CD4-positive, alpha-beta T cell treated with Interferon alpha-2 for 1 hour (primary cell): ENCODE measurements at regions not wholly inside any gene's neighbourhood (a gene's known extent, or its start where the extent isn't known, plus 50 kb on each side); places are given as distances from the start of the nearest gene placed in this dataset.
"Not testable (repeated sequence)": the region's sequence is repeated elsewhere in the genome, so short reads cannot be mapped to it uniquely, and the experiment has no call there.

Source experiments
- DNase-seq, 2 donors: peaks; one replicate each; pipeline ENCODE4 v3.0.0-alpha.2; 2020 to 2022

- DNase-seq: no peak
These were observed 67.2 kb upstream of the TGFBR2 start for GRCh38 chr3:30539206-30539605.

GRCh38 chr3:30539772-30540171 lies 66.6 kb upstream of the TGFBR2 start:
- DNase-seq: no peak

- DNase-seq: not testable (repeated sequence)
These were observed 65.2 kb upstream of the TGFBR2 start for GRCh38 chr3:30541156-30541555.

GRCh38 chr3:30542897-30543296 lies 63.5 kb upstream of the TGFBR2 start:
- no peak for DNase-seq

GRCh38 chr3:30544812-30545211 lies 61.6 kb upstream of the TGFBR2 start:
- DNase-seq: no peak

DNA sequence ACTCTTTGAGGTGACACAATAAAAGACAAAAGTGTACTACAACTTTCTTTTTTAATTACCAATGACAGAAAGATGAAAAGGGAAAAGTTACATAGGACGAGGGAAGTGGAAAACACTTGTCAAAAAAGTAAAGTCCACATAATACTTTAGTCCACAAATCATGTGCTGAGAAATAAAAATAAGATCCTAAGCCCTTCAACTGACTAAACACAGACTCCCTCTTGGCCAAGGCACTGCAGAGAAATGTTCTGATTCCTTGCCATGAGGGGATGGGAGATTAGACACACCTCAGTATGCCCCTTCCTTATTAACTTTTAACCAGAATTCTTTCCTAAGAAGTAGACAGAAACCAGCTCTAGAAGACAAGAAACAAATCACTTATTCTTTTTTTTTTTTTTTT lies 59.5 kb upstream of the TGFBR2 start:
- DNase-seq: no peak

- no peak for DNase-seq
These were observed 58.7 kb upstream of the TGFBR2 start for GRCh38 chr3:30547716-30548115.

DNA sequence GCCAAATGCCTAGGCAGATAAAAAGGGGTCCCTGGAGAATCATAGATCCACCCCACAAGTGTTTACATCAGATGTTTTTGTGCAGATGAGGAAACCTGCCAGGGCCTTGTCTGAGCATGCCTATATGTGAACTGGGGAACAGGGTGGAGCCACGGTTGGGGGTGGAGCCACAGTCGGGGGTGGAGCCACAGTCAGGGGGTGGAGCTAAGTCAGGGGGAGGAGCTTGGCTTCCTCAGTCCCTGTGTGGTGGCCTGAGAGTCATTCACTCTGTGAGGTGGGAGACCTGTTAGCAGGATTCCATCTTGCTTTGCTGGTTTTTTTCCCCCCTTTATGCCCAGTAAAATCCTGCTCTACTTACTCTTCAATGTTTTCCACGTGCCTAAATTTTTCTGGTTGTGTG lies 57.8 kb upstream of the TGFBR2 start:
- DNase-seq: peak; percentile 2 to 23

- DNase-seq: no peak
These were observed 56.8 kb upstream of the TGFBR2 start for GRCh38 chr3:30549600-30549999.

GRCh38 chr3:30550246-30550645 lies 56.2 kb upstream of the TGFBR2 start:
- no peak for DNase-seq

- no peak for DNase-seq
These were observed 55.1 kb upstream of the TGFBR2 start for GRCh38 chr3:30551266-30551665.

DNA sequence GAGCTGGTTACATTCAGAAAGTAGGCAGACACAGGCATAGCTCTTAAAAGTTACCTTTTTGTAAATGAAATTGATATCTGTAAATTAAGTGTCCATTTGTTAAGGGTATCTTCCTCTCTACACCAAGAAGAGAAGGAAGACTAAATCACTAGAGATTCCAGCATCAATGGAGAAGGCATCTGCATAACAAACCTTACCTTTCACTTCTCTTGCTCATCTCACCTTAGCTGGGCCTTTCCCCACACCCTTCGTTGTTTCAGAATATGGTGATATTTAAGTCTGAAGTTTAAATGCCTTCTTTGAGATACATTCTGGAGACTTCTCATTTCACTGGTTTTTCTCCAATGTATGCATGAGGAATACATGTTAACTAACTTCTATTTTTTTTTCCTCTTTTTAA lies 54.5 kb upstream of the TGFBR2 start:
- no peak for DNase-seq

- DNase-seq: no peak
These were observed 52.6 kb upstream of the TGFBR2 start for GRCh38 chr3:30553641-30554316.

DNA sequence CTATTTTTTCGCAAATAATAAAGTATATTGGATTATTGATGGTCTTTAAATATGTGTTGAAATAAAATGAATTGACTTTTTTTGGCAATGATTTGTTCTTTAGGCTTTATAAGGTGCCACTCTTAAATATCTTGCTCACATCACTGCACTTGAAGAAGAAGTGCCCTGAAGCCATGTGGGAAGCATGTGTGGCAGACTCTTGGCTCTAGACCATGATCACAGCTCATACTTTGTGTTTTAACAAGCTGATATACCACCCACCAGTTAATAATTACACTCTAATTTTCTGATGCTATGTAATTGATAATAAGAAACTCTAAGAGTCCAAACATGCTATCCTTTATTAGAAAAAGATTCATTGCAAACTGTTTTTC lies 52.1 kb upstream of the TGFBR2 start:
- DNase-seq: no peak

DNA sequence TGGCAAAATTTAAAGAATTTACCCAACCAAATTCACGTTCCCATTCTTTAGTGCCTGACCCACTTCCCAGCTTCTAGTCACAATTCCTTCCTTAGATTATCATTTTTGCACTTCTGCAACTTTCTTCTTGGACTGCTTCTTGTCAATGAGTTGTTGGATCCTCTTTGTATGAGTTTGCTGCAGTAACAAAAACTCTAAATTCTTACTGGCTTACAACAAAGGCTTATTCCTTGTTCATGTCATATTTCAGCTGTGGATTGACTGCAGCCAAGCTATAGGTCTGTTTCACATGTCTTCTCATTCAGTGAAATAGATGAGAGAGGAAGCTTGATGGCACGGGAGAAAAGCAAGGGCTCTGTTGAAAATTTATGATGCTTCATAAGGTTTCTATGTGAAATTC lies 50.4 kb upstream of the TGFBR2 start:
- no peak for DNase-seq
